ENCODE measurements at regions not wholly inside any gene's neighbourhood (a gene's known extent, or its start where the extent isn't known, plus 50 kb on each side); places are given as distances from the start of the nearest gene placed in this dataset.

DNA sequence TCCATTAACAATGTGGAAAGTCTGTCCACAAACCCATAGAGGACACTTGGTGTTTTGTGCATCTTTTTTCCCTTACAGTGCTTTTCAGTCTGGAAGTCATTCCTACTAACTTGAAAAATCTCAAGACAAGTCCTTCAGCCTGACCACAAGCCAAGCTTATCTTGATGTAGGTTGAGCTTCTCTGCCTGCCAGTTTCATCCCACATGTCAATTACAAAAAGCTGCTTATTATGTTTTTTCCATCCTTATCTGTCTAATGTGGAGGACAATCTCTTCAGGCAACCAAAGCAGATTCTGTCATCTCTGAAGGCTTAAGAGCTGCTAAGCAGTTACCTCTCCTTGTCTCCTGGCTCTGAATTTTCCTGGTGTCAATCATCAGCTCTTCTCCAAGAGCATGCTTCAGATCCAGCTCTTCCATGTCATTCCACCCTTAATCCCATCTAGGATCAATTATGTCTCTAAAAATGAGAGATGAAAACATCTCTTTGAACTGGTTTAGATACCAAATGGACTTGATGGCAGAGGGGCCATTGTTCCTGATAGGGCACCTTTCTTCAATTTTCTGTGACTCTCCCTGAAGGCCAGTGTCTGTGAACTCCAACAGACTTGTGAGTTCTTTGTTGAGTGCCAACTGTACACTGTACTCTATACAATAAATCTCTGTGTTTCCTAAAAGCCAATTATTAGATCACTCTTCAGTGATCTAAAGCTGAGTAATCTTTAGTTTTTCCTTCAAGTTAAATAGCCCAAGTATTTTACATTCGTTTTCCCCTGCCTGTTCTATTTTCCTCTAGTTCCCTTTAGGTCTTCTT is 208.6 kb downstream of the RBM43 start:
- TF ChIP-seq, protein P1, sequence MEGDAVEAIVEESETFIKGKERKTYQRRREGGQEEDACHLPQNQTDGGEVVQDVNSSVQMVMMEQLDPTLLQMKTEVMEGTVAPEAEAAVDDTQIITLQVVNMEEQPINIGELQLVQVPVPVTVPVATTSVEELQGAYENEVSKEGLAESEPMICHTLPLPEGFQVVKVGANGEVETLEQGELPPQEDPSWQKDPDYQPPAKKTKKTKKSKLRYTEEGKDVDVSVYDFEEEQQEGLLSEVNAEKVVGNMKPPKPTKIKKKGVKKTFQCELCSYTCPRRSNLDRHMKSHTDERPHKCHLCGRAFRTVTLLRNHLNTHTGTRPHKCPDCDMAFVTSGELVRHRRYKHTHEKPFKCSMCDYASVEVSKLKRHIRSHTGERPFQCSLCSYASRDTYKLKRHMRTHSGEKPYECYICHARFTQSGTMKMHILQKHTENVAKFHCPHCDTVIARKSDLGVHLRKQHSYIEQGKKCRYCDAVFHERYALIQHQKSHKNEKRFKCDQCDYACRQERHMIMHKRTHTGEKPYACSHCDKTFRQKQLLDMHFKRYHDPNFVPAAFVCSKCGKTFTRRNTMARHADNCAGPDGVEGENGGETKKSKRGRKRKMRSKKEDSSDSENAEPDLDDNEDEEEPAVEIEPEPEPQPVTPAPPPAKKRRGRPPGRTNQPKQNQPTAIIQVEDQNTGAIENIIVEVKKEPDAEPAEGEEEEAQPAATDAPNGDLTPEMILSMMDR (IDR thresholded peaks at IDR 0.05; ENCODE audit: insufficient read depth, low read length, poor library complexity, severe bottlenecking) = no peak
- Histone ChIP-seq H3K36me3 (ENCODE audit: control insufficient read depth, insufficient read depth, low read length) (no peaks in the 10 kb centered on the region), H3K27me3 (replicated peaks; ENCODE audit: control insufficient read depth, insufficient read depth, low read length) (no peaks in the 10 kb centered on the region), H3K4me3 (replicated peaks; ENCODE audit: low read depth, low read length) (no peak overlapping the region)
- DNase-seq (ENCODE audit: extremely low read depth, insufficient read length) = no peak

DNA sequence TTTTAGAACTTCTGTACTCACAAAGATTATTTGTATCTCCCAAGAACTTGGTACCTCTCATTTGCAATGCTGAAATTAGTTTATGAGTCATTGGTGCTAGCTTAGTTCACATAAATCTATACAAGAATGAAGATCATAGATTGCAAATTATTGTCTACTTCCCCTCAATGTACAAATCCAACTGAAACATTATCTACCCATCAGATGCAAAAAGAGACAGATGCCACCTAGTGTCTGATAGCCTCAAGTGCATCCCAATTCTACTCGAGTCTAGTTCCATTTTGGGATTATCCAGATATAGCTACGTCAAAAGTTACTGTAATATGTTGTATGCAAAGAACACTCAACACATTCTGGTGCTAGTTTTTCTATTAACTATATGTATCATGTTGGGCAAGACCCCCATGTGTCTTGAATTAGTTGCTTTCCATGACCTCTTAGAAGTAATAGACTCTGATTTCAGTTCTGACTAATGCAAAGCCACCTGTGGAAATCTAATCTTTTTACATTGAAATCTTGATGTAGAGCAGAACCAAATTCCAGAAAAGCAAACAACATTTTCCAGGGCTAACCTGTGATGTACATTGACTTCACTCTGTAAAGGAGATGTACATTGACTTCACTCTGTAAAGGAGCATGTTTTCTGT is 210.0 kb downstream of the RBM43 start:
- TF ChIP-seq, protein P1 (IDR thresholded peaks at IDR 0.05; ENCODE audit: insufficient read depth, low read length, poor library complexity, severe bottlenecking) = peak; percentile 80
- H3K36me3 ChIP-seq (ENCODE audit: control insufficient read depth, insufficient read depth, low read length) = no peaks in the 10 kb centered on the region
- DNase-seq (ENCODE audit: extremely low read depth, insufficient read length) = peak; percentile 16
- no peaks in the 10 kb centered on the region for H3K27me3 ChIP-seq (replicated peaks; ENCODE audit: control insufficient read depth, insufficient read depth, low read length)
- H3K4me3 ChIP-seq (replicated peaks; ENCODE audit: low read depth, low read length) = no peak overlapping the region

DNA sequence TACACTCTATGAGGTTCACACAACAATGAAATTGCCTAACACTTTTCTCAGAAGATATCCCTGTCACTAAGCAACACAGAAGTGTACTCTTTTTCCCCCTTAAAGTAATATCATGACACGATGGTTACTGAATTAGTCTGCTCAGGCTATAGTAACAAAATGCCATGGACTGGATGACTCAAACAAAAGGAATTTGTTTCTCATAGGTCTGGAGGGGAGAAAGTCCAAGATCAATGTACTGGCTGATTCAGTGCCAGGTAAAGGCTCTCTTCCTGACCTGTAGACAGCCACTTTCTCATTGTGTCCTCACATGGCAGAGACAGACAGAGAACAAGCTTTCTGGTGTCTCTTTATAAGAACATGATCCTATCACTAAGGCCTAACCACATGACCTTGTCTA is 211.9 kb downstream of the RBM43 start:
- DNase-seq (ENCODE audit: extremely low read depth, insufficient read length) = no peak
- TF ChIP-seq, protein P1 (IDR thresholded peaks at IDR 0.05; ENCODE audit: insufficient read depth, low read length, poor library complexity, severe bottlenecking) = no peak
- Histone ChIP-seq H3K4me3 (replicated peaks; ENCODE audit: low read depth, low read length) (no peak overlapping the region), H3K27me3 (replicated peaks; ENCODE audit: control insufficient read depth, insufficient read depth, low read length) (no peaks in the 10 kb centered on the region), H3K36me3 (ENCODE audit: control insufficient read depth, insufficient read depth, low read length) (no peaks in the 10 kb centered on the region)

GRCh38 chr2:151048331-151049054 is 213.2 kb downstream of the RBM43 start:
- Histone ChIP-seq H3K27me3 (replicated peaks; ENCODE audit: control insufficient read depth, insufficient read depth, low read length) (no peaks in the 10 kb centered on the region), H3K36me3 (ENCODE audit: control insufficient read depth, insufficient read depth, low read length) (no peaks in the 10 kb centered on the region), H3K4me3 (replicated peaks; ENCODE audit: low read depth, low read length) (no peak overlapping the region)
- no peak for DNase-seq (ENCODE audit: extremely low read depth, insufficient read length)
- TF ChIP-seq, protein P1 (IDR thresholded peaks at IDR 0.05; ENCODE audit: insufficient read depth, low read length, poor library complexity, severe bottlenecking) = no peak

DNA sequence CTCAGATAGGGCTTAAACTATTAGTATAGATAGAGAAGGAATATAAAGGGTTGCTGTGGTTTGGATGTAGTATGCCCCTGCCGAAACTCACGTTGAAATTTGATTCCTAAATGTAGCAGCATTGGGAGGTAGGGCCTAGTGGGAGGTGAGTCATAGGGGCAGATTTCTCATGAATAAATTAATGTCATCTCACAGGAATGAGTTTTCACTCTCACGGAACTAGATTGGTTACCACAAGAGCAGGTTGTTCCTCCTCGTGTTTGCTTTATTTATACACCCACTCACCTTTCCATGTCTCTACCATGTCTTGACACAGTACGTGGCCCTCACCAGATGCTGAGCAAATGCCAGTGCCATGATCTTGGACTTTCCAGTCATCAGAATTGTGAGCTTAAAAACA is 218.2 kb downstream of the RBM43 start:
- no peak for DNase-seq (ENCODE audit: extremely low read depth, insufficient read length)
- H3K4me3 ChIP-seq (replicated peaks; ENCODE audit: low read depth, low read length) = no peak overlapping the region
- TF ChIP-seq, protein P1 (IDR thresholded peaks at IDR 0.05; ENCODE audit: insufficient read depth, low read length, poor library complexity, severe bottlenecking) = no peak
- H3K36me3 ChIP-seq (ENCODE audit: control insufficient read depth, insufficient read depth, low read length) = no peaks in the 10 kb centered on the region
- H3K27me3 ChIP-seq (replicated peaks; ENCODE audit: control insufficient read depth, insufficient read depth, low read length) = no peaks in the 10 kb centered on the region; the same call in 1 of the 2 replicates

All from GM06990 (cell line).